KBM-7 (cell line): ENCODE measurements at regions not wholly inside any gene's neighbourhood (a gene's known extent, or its start where the extent isn't known, plus 50 kb on each side); places are given as distances from the start of the nearest gene placed in this dataset.

ENCODE experiments used
- DNase-seq: peaks from one replicate; pipeline ENCODE4 v3.0.0-alpha.2; 2015
- in situ Hi-C: fragments of 300-500 bp; cut with MboI; formaldehyde crosslinking; loops from 2 replicates; pipeline ENCODE4 v1.14.3; 2020; ENCODE audit warnings: low sequenced_read_pairs, low pct_unique_long_range_greater_than_20kb, mixed read lengths

GRCh38 chr10:105468759-105469158 lies 827.7 kb downstream of the SORCS3 start:
- no peak for DNase-seq
- in situ Hi-C loops = no loop called here

GRCh38 chr10:105466521-105466920 lies 825.4 kb downstream of the SORCS3 start:
- no peak for DNase-seq
- in situ Hi-C loops = no loop called here

GRCh38 chr10:105434970-105435369 lies 793.9 kb downstream of the SORCS3 start:
- in situ Hi-C loops = no loop called here
- DNase-seq = no peak

- DNase-seq = no peak
- in situ Hi-C loops = no loop called here
Observed at GRCh38 chr10:105413997-105414396, 772.9 kb downstream of the SORCS3 start.

GRCh38 chr10:105409370-105409769 lies 768.3 kb downstream of the SORCS3 start:
- DNase-seq = no peak
- in situ Hi-C loops = no loop called here

- DNase-seq = no peak
- in situ Hi-C loops = no loop called here
Observed at GRCh38 chr10:105406488-105406887, 765.4 kb downstream of the SORCS3 start.

- DNase-seq = no peak
Observed at GRCh38 chr10:105398202-105398601, 757.1 kb downstream of the SORCS3 start.

GRCh38 chr10:105391670-105392351 lies 750.7 kb downstream of the SORCS3 start:
- DNase-seq = no peak
- in situ Hi-C loops = no loop called here

More at GRCh38 chr10:105398202-105398601, 757.1 kb downstream of the SORCS3 start:
- in situ Hi-C loops = no loop called here

- in situ Hi-C loops = no loop called here
- DNase-seq = no peak
Observed at GRCh38 chr10:105387971-105388370, 746.9 kb downstream of the SORCS3 start.

GRCh38 chr10:105383978-105384377 lies 742.9 kb downstream of the SORCS3 start:
- DNase-seq = no peak
- in situ Hi-C loops = no loop called here

- in situ Hi-C loops = no loop called here
- DNase-seq = no peak
Observed at GRCh38 chr10:105370692-105371091, 729.6 kb downstream of the SORCS3 start.

GRCh38 chr10:105359708-105360107 lies 718.6 kb downstream of the SORCS3 start:
- in situ Hi-C loops = no loop called here
- no peak for DNase-seq

- DNase-seq = no peak
Observed at GRCh38 chr10:105358911-105359310, 717.8 kb downstream of the SORCS3 start.

GRCh38 chr10:105356626-105357025 lies 715.5 kb downstream of the SORCS3 start:
- in situ Hi-C loops = no loop called here
- no peak for DNase-seq

More at GRCh38 chr10:105358911-105359310, 717.8 kb downstream of the SORCS3 start:
- in situ Hi-C loops = no loop called here

GRCh38 chr10:105354010-105354409 lies 712.9 kb downstream of the SORCS3 start:
- no peak for DNase-seq
- in situ Hi-C loops = no loop called here

GRCh38 chr10:105352827-105353226 lies 711.7 kb downstream of the SORCS3 start:
- DNase-seq = no peak
- in situ Hi-C loops = no loop called here

GRCh38 chr10:105352281-105352680 lies 711.2 kb downstream of the SORCS3 start:
- DNase-seq = no peak

GRCh38 chr10:105351187-105351586 lies 710.1 kb downstream of the SORCS3 start:
- DNase-seq = no peak
- in situ Hi-C loops = no loop called here

More at GRCh38 chr10:105352281-105352680, 711.2 kb downstream of the SORCS3 start:
- in situ Hi-C loops = no loop called here

- DNase-seq = no peak
- in situ Hi-C loops = no loop called here
Observed at GRCh38 chr10:105347487-105347886, 706.4 kb downstream of the SORCS3 start.

- in situ Hi-C loops = no loop called here
- DNase-seq = no peak
Observed at GRCh38 chr10:105342606-105343005, 701.5 kb downstream of the SORCS3 start.

- no peak for DNase-seq
- in situ Hi-C loops = no loop called here
Observed at GRCh38 chr10:105339669-105340068, 698.6 kb downstream of the SORCS3 start.
